HG03354 (cell line): ENCODE measurements at regions not wholly inside any gene's neighbourhood (a gene's known extent, or its start where the extent isn't known, plus 50 kb on each side); places are given as distances from the start of the nearest gene placed in this dataset.

Source experiments
- ATAC-seq: cut with Tn5 transposase; IDR thresholded peaks from one replicate; pipeline ENCODE4 v1.9.1; 2021; ENCODE audit warnings: mild to moderate bottlenecking; ENCODE audit not compliant: unreplicated experiment, poor library complexity, severe bottlenecking

DNA sequence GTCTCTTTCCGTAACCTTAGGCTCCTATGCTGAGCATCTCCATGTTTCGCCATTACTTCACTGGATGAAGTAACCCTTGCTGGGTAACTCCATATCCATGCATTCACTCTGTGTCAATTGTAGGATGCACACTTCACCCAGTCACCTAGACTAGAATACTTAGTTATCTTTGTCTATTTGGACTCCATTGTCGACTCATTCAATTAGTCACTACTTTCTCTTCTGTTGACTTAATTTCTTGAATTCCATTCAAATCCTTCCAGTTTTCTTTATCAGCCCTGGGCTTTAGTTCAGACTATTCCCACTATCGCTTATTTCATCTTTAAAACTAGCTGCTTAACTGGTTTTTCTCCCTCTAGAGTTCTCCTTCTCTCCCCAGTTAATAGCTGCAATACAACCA lies 111.3 kb upstream of the TNS3 start:
- ATAC-seq, result no peak

- no peak for ATAC-seq
These were observed 110.1 kb upstream of the TNS3 start for GRCh38 chr7:47691988-47692387.

- no peak for ATAC-seq
These were observed 109.1 kb upstream of the TNS3 start for GRCh38 chr7:47690902-47691558.

GRCh38 chr7:47689558-47689957 lies 107.6 kb upstream of the TNS3 start:
- ATAC-seq, result no peak

DNA sequence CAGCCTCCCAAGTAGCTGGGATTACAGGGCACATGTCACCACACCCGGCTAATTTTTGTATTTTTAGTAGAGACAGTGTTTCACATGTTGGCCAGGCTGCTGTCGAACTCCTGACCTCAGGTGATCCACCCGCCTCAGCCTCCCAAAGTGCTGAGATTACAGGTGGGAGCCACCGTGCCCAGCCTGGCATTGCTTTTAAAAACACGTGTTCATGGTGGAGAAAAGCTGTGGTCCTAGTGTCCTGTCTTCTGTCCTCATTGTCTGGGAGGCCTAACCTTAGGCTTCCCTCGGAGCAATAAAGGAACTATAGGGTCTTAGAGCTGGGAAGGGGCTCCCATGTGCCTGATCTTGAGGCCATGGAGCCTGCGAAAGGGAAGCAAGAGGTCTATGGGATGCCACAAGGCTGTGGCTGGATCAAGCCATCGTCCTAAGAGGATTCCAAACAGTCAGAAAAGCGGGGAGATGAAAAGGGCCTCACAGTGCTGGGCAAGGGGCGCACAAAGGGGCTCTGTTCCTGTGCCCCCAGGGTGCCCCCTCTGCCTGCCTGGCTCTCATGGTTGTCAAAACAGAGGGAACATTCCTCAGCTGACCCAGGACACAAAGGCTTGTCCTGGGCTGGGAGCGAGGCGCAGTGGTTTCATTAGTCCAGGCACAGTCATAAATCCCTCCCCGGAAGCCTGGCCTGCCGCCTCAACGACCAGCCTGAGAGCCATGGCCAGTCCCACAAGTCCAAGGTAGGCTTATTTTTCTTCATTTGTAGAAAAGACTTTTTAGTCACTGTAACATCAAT lies 106.6 kb upstream of the TNS3 start:
- no peak for ATAC-seq

GRCh38 chr7:47685712-47686376 lies 103.9 kb upstream of the TNS3 start:
- no peak for ATAC-seq

DNA sequence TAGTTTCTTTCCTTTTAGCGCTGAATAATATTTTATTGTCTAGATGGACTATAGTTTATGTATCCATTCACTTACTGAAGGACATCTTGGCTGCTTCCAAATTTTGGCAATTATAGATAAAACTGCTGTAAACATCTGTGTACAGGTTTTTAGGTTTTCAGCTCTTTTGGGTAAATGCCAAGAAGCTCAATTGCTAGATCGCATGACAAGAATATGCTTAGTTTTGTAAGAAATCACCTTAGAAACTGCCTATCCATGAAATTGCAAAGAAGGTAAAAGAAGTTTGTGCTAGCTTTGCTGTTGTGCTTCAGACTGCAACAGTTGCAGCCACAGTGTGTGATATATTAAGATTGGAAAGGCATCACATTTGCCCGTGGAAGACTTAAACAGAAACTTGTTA lies 103.2 kb upstream of the TNS3 start:
- no peak for ATAC-seq

DNA sequence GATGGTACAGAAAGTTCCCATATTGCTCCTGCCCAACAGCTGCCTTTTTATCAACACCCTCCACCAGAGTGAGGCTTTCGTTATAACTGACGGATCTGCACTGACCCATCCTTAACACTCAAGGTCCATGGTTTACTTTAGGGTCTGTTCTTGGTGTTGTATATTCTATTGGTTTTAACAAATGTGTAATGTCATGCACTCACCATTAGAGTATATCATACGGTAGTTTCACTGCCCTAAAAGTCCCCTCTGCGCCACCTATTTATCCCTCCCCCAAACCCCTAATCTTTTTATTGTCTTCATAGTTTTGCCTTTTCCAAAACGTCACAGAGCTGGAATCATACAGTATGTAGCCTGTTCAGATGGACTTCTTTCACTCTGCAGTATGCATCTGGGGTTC lies 102.8 kb upstream of the TNS3 start:
- ATAC-seq, result no peak

DNA sequence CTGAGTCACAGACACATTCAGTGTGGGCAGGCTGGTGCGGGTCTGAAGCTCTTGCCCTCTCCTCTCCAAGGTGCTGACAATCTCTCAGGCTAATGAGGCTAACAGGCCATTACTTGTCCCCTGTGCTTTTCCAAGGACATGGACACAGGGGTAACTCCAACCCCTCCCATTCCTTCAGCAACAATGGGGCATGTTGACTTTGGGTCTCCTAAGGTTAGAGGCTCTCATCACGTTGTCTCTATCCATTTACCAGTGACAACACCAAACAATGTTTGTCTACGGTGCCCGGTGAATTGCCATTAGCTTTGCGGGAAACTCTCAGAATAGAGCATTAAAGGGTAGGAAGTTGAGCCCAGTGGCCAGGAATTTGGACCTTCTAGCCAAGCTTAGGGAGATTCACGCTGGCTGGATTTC lies 101.6 kb upstream of the TNS3 start:
- no peak for ATAC-seq

- ATAC-seq, result no peak
These were observed 101.0 kb upstream of the TNS3 start for GRCh38 chr7:47682874-47683273.

DNA sequence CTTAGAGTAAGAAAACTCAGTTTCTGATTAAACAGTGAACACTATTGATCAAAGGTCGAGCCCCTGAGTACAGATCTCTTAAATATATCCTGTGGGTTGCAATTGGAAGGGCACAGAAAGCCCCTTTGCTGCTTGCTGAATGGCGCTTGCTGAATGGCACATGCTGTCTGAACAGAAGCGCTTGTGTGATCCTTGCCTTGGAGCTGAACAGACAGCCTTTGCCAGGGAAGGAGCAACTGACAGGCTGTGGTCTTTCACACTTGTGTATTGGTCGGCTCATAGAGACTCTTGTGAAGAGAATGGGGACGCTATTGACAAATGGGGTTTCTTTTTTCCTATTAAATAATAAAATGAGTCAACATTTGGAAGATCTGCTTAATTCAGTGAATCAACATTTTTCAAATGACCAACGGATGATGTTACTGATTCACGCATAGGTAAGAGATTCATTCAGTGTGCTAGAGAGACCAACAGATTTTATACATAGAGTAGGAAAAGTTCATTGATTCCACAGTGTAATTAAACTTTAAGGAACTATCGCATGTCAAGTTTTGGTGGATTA lies 99.4 kb upstream of the TNS3 start:
- ATAC-seq, result no peak

- no peak for ATAC-seq
These were observed 96.9 kb upstream of the TNS3 start for GRCh38 chr7:47678641-47679380.

DNA sequence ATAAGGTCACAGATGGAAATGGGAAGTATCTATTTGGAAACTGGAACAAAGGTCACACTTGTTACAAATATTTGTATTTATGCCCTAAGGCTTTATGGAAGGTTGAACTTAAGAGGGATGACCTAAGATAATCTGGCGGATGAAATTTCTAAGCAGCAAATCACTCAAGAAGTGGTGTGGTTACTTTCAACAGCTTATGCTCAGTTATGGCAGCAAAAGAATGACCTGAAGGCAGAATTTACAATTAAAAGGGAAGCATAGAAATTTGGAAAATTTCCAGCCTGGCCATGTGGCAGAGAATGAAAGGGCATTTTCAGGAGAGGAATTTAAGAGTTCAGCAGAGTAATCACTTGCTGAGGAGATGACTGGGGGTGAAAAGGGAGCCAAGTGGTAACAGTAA lies 95.8 kb upstream of the TNS3 start:
- no peak for ATAC-seq

GRCh38 chr7:47677093-47677492 lies 95.2 kb upstream of the TNS3 start:
- ATAC-seq, result no peak

- ATAC-seq, result no peak
These were observed 91.1 kb upstream of the TNS3 start for GRCh38 chr7:47672977-47673381.

DNA sequence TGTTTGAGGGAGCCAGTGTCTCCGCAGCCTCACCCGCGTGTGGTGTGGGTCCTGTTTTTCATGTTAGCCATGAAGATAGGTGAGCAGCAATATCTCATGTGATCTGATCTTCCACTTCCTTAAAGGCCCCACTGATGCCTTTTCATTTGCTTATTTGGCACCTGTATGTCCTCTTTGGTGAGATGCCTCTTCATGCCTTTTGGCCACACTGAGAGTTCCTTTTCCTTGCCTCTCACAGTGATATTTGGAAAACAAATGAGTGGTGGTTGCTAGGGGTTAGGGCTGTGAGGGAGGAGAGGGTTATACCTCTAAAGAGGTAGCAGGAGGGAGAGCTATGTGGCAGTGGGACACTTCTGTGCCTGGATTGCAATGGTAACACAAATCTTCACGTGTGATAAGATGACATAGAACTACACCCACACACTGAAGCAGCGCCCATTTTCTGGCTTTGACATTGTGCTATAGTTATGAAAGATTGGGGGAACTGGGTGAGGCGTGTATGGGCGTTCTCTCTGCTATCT lies 90.4 kb upstream of the TNS3 start:
- no peak for ATAC-seq

DNA sequence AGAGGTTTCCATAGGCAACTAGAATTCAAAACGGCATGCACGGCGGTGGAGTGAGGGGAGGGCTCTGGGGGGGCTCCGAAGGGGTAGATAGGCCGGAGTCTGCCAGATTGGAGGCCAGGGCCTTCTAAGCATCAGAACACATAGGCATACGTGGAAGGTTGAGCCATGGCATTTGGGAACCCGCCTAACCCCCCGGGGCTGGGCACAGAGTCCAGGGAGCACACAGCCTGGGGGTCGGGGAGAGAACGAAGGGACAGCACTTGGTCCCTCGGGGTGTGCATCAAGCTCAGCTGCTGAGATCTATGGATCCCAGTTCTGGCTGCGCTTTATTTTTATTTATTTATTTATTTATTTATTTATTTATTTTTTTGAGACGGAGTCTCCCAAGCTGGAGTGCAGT lies 89.4 kb upstream of the TNS3 start:
- no peak for ATAC-seq

DNA sequence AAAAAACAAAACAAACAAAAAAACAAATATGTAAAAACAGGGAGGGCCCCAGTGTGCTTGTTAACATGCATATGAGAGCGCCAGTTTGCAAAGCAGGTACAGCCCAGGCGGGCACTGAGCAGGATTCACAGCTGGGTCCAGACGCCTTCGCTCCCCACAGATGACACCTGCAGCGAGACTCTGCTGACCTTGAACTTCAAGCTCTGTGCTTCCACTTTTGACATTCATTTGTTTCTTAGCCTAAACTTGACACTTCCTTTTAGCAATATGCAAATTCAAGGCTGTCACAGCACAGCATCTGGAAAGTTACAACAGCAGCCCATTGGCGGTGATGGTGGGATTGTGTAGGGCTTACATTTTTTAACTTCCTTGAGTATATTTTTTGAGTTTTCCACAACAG lies 88.8 kb upstream of the TNS3 start:
- peak; percentile 89 for ATAC-seq

GRCh38 chr7:47669901-47670384 lies 88.0 kb upstream of the TNS3 start:
- ATAC-seq, result no peak
